ENCODE measurements at regions not wholly inside any gene's neighbourhood (a gene's known extent, or its start where the extent isn't known, plus 50 kb on each side); places are given as distances from the start of the nearest gene placed in this dataset.

DNA sequence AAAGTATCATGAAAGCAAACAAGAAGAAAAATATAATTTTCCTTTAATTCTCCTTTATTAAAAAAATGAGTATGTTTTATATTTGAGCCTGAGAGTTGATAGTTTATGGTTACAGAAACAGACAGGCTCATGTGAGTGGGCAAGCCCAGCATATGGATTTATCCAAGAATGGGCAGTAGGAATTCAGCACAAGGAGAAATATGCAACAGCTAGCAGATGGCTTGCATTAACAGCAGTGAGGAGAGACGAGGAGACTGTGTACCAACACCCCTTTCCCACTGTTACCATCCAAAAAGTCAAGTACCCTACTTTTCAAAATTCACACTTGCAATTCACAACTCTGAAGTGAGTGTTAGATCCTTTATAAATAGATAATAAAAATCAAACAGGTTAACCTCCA is 1760.2 kb upstream of the TENM3 start:
- Histone ChIP-seq H3K27me3 (replicated peaks in 1 of 2; ENCODE audit: control insufficient read depth in 2 of 2, extremely low read depth in 1 of 2, insufficient read depth in 2 of 2, low read length in 1 of 2) (no peaks in the 10 kb centered on the region), H3K36me3 (ENCODE audit: control insufficient read depth in 2 of 2, extremely low read depth in 1 of 2, insufficient read depth in 1 of 2, low read length in 1 of 2) (no peaks in the 10 kb centered on the region), H3K4me3 (ENCODE audit: control insufficient read depth in 1 of 2, extremely low read depth in 1 of 2, low read length in 1 of 2) (no peak overlapping the region), H3K9me3 (no peaks in the 10 kb centered on the region), H3K27ac (ENCODE audit: low read length) (no peak overlapping the region), H3K4me1 (ENCODE audit: control insufficient read depth in 1 of 2, extremely low read depth in 1 of 2, insufficient read depth in 2 of 2, low read length in 2 of 2) (no peaks in the 10 kb centered on the region)
- Mint-ChIP-seq H3K4me3 (no peak overlapping the region), H3K4me1 (no peaks in the 10 kb centered on the region), H3K36me3 (no peaks in the 10 kb centered on the region), H3K9me3 (peaks cover 0 to 20% (median 8%) of the 10 kb centered on the region in 3 donors), H3K27ac (no peak overlapping the region), H3K27me3 (no peaks in the 10 kb centered on the region)
- ChIA-PET POLR2A (no interaction called here), CTCF (no interaction called here)
- no peak for DNase-seq
- WGBS (ENCODE audit: insufficient coverage), result no CpG with 5 or more reads among the region's 1 CpG
- ATAC-seq (replicated peaks in 1 of 4), result no peak

- no peak for DNase-seq
- Mint-ChIP-seq H3K4me1 (no peaks in the 10 kb centered on the region), H3K27me3 (no peaks in the 10 kb centered on the region), H3K4me3 (no peak overlapping the region), H3K9me3 (peaks cover 0 to 20% (median 12%) of the 10 kb centered on the region in 3 donors), H3K27ac (no peak overlapping the region), H3K36me3 (no peaks in the 10 kb centered on the region)
- H3K27me3 ChIP-seq (replicated peaks in 1 of 2; ENCODE audit: control insufficient read depth in 2 of 2, extremely low read depth in 1 of 2, insufficient read depth in 2 of 2, low read length in 1 of 2), result no peaks in the 10 kb centered on the region
- POLR2A ChIA-PET, result interaction anchor here in 1 of 2 donors (0.7 kb wide), 1 partner anchor 67 kb away, joined by 3 read pairs; no protein-coding TSS in a partner anchor
- H3K9me3 ChIP-seq, result no peaks in the 10 kb centered on the region
- no peaks in the 10 kb centered on the region for H3K36me3 ChIP-seq (ENCODE audit: control insufficient read depth in 2 of 2, extremely low read depth in 1 of 2, insufficient read depth in 1 of 2, low read length in 1 of 2)
- no peak for ATAC-seq (replicated peaks in 1 of 4)
- CTCF ChIA-PET, result no interaction called here
- no peak overlapping the region for H3K4me3 ChIP-seq (ENCODE audit: control insufficient read depth in 1 of 2, extremely low read depth in 1 of 2, low read length in 1 of 2)
- H3K4me1 ChIP-seq (ENCODE audit: control insufficient read depth in 1 of 2, extremely low read depth in 1 of 2, insufficient read depth in 2 of 2, low read length in 2 of 2), result no peaks in the 10 kb centered on the region
- no peak overlapping the region for H3K27ac ChIP-seq (ENCODE audit: low read length)
Measured at GRCh38 chr4:180485407-180485806, 1757.8 kb upstream of the TENM3 start.

DNA sequence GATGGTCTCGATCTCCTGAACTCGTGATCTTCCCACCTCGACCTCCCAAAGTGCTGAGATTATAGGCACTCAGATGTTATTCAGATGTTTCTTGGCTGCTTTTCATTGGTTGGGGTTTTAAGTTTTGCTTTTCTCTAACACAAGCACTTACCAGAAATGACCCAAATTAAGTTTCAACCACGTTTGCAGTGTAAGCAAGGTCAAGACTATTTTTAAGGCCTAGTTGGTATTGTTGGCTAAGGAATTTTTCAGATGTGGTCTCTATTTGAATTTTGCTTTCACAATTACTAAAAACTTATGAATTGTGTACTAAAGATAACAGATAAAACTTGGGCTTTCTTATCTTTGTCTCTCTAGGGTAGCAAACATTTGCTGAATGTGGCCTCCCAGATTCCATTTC is 1756.9 kb upstream of the TENM3 start:
- ATAC-seq (replicated peaks in 1 of 4), result no peak
- no CpG with 5 or more reads among the region's 4 CpGs for WGBS (ENCODE audit: insufficient coverage)
- ChIA-PET CTCF (no interaction called here), POLR2A (no interaction called here)
- Histone ChIP-seq H3K4me3 (ENCODE audit: control insufficient read depth in 1 of 2, extremely low read depth in 1 of 2, low read length in 1 of 2) (no peak overlapping the region), H3K27ac (ENCODE audit: low read length) (no peak overlapping the region), H3K27me3 (replicated peaks in 1 of 2; ENCODE audit: control insufficient read depth in 2 of 2, extremely low read depth in 1 of 2, insufficient read depth in 2 of 2, low read length in 1 of 2) (no peaks in the 10 kb centered on the region), H3K9me3 (no peaks in the 10 kb centered on the region), H3K4me1 (ENCODE audit: control insufficient read depth in 1 of 2, extremely low read depth in 1 of 2, insufficient read depth in 2 of 2, low read length in 2 of 2) (no peaks in the 10 kb centered on the region), H3K36me3 (ENCODE audit: control insufficient read depth in 2 of 2, extremely low read depth in 1 of 2, insufficient read depth in 1 of 2, low read length in 1 of 2) (no peaks in the 10 kb centered on the region)
- H3K27ac Mint-ChIP-seq, result no peak overlapping the region
- H3K27me3 Mint-ChIP-seq, result no peaks in the 10 kb centered on the region
- no peaks in the 10 kb centered on the region for H3K36me3 Mint-ChIP-seq
- no peak for DNase-seq
- peaks cover 0 to 18% (median 12%) of the 10 kb centered on the region in 3 donors for H3K9me3 Mint-ChIP-seq
- H3K4me1 Mint-ChIP-seq, result no peaks in the 10 kb centered on the region
- no peak overlapping the region for H3K4me3 Mint-ChIP-seq

- H3K9me3 ChIP-seq, result no peaks in the 10 kb centered on the region
- H3K4me1 Mint-ChIP-seq, result no peaks in the 10 kb centered on the region
- H3K27me3 Mint-ChIP-seq, result no peaks in the 10 kb centered on the region
- no peaks in the 10 kb centered on the region for H3K4me1 ChIP-seq (ENCODE audit: control insufficient read depth in 1 of 2, extremely low read depth in 1 of 2, insufficient read depth in 2 of 2, low read length in 2 of 2)
- H3K4me3 ChIP-seq (ENCODE audit: control insufficient read depth in 1 of 2, extremely low read depth in 1 of 2, low read length in 1 of 2), result no peak overlapping the region
- POLR2A ChIA-PET, result no interaction called here
- H3K36me3 Mint-ChIP-seq, result no peaks in the 10 kb centered on the region
- H3K27me3 ChIP-seq (replicated peaks in 1 of 2; ENCODE audit: control insufficient read depth in 2 of 2, extremely low read depth in 1 of 2, insufficient read depth in 2 of 2, low read length in 1 of 2), result no peaks in the 10 kb centered on the region
- CTCF ChIA-PET, result no interaction called here
- DNase-seq (no peak), ATAC-seq (replicated peaks in 1 of 4) (no peak)
- H3K27ac Mint-ChIP-seq, result no peak overlapping the region
- peaks cover 0 to 28% (median 10%) of the 10 kb centered on the region in 3 donors for H3K9me3 Mint-ChIP-seq
- H3K27ac ChIP-seq (ENCODE audit: low read length), result no peak overlapping the region
- H3K4me3 Mint-ChIP-seq, result no peak overlapping the region
- H3K36me3 ChIP-seq (ENCODE audit: control insufficient read depth in 2 of 2, extremely low read depth in 1 of 2, insufficient read depth in 1 of 2, low read length in 1 of 2), result no peaks in the 10 kb centered on the region
Measured at GRCh38 chr4:180489787-180490186, 1753.4 kb upstream of the TENM3 start.

GRCh38 chr4:180491210-180491609 is 1752.0 kb upstream of the TENM3 start:
- Histone ChIP-seq H3K4me3 (ENCODE audit: control insufficient read depth in 1 of 2, extremely low read depth in 1 of 2, low read length in 1 of 2) (no peak overlapping the region), H3K4me1 (ENCODE audit: control insufficient read depth in 1 of 2, extremely low read depth in 1 of 2, insufficient read depth in 2 of 2, low read length in 2 of 2) (no peaks in the 10 kb centered on the region), H3K36me3 (ENCODE audit: control insufficient read depth in 2 of 2, extremely low read depth in 1 of 2, insufficient read depth in 1 of 2, low read length in 1 of 2) (no peaks in the 10 kb centered on the region), H3K27ac (ENCODE audit: low read length) (no peak overlapping the region), H3K27me3 (replicated peaks in 1 of 2; ENCODE audit: control insufficient read depth in 2 of 2, extremely low read depth in 1 of 2, insufficient read depth in 2 of 2, low read length in 1 of 2) (no peaks in the 10 kb centered on the region), H3K9me3 (no peaks in the 10 kb centered on the region)
- H3K4me3 Mint-ChIP-seq, result no peak overlapping the region
- 85% methylated on average over 2 of the region's 2 CpGs for WGBS (ENCODE audit: insufficient coverage)
- no peak for DNase-seq
- H3K4me1 Mint-ChIP-seq, result no peaks in the 10 kb centered on the region
- no peak for ATAC-seq (replicated peaks in 1 of 4)
- no peaks in the 10 kb centered on the region for H3K27me3 Mint-ChIP-seq
- CTCF ChIA-PET, result no interaction called here
- POLR2A ChIA-PET, result interaction anchor here in 1 of 2 donors (0.6 kb wide), 2 partner anchors 68 to 732 kb away, joined by 3 read pairs; no protein-coding TSS in a partner anchor
- H3K9me3 Mint-ChIP-seq, result peaks cover 0 to 28% (median 10%) of the 10 kb centered on the region in 3 donors
- H3K36me3 Mint-ChIP-seq, result no peaks in the 10 kb centered on the region
- no peak overlapping the region for H3K27ac Mint-ChIP-seq

GRCh38 chr4:180493299-180493698 is 1749.9 kb upstream of the TENM3 start:
- H3K4me1 Mint-ChIP-seq, result no peaks in the 10 kb centered on the region
- no peak overlapping the region for H3K4me3 Mint-ChIP-seq
- no peak overlapping the region for H3K27ac Mint-ChIP-seq
- Histone ChIP-seq H3K36me3 (ENCODE audit: control insufficient read depth in 2 of 2, extremely low read depth in 1 of 2, insufficient read depth in 1 of 2, low read length in 1 of 2) (no peaks in the 10 kb centered on the region), H3K4me1 (ENCODE audit: control insufficient read depth in 1 of 2, extremely low read depth in 1 of 2, insufficient read depth in 2 of 2, low read length in 2 of 2) (no peaks in the 10 kb centered on the region), H3K27me3 (replicated peaks in 1 of 2; ENCODE audit: control insufficient read depth in 2 of 2, extremely low read depth in 1 of 2, insufficient read depth in 2 of 2, low read length in 1 of 2) (no peaks in the 10 kb centered on the region), H3K9me3 (no peaks in the 10 kb centered on the region), H3K27ac (ENCODE audit: low read length) (no peak overlapping the region), H3K4me3 (ENCODE audit: control insufficient read depth in 1 of 2, extremely low read depth in 1 of 2, low read length in 1 of 2) (no peak overlapping the region)
- H3K9me3 Mint-ChIP-seq, result peaks cover 6 to 19% (median 9%) of the 10 kb centered on the region in 3 donors
- DNase-seq (no peak), ATAC-seq (replicated peaks in 1 of 4) (no peak)
- H3K36me3 Mint-ChIP-seq, result no peaks in the 10 kb centered on the region
- ChIA-PET CTCF (no interaction called here), POLR2A (interaction anchor here in 1 of 2 donors (0.7 kb wide), 1 partner anchor 223 kb away, joined by 3 read pairs; no protein-coding TSS in a partner anchor)
- H3K27me3 Mint-ChIP-seq, result no peaks in the 10 kb centered on the region
- WGBS (ENCODE audit: insufficient coverage), result 13% methylated on average over 1 of the region's 3 CpGs

GRCh38 chr4:180500154-180500553 is 1743.0 kb upstream of the TENM3 start:
- WGBS (ENCODE audit: insufficient coverage), result 73% methylated on average over 2 of the region's 3 CpGs
- Histone ChIP-seq H3K4me3 (ENCODE audit: control insufficient read depth in 1 of 2, extremely low read depth in 1 of 2, low read length in 1 of 2) (no peak overlapping the region), H3K27me3 (replicated peaks in 1 of 2; ENCODE audit: control insufficient read depth in 2 of 2, extremely low read depth in 1 of 2, insufficient read depth in 2 of 2, low read length in 1 of 2) (no peaks in the 10 kb centered on the region), H3K4me1 (ENCODE audit: control insufficient read depth in 1 of 2, extremely low read depth in 1 of 2, insufficient read depth in 2 of 2, low read length in 2 of 2) (no peaks in the 10 kb centered on the region), H3K27ac (ENCODE audit: low read length) (no peak overlapping the region), H3K9me3 (no peaks in the 10 kb centered on the region), H3K36me3 (ENCODE audit: control insufficient read depth in 2 of 2, extremely low read depth in 1 of 2, insufficient read depth in 1 of 2, low read length in 1 of 2) (no peaks in the 10 kb centered on the region)
- Mint-ChIP-seq H3K4me3 (no peak overlapping the region), H3K9me3 (peaks cover 8 to 12% (median 9%) of the 10 kb centered on the region in 3 donors), H3K27ac (no peak overlapping the region), H3K36me3 (no peaks in the 10 kb centered on the region), H3K27me3 (no peaks in the 10 kb centered on the region), H3K4me1 (no peaks in the 10 kb centered on the region)
- ATAC-seq (replicated peaks in 1 of 4), result no peak
- CTCF ChIA-PET, result no interaction called here
- POLR2A ChIA-PET, result no interaction called here
- no peak for DNase-seq
